Liver (tissue), 3 donors: ENCODE measurements at regions not wholly inside any gene's neighbourhood (a gene's known extent, or its start where the extent isn't known, plus 50 kb on each side); places are given as distances from the start of the nearest gene placed in this dataset.

Experiments
- ATF3 ChIP-seq: IDR thresholded peaks from 2 replicates; pipeline ENCODE4 v1.6.1; 2016; ENCODE audit warnings: antibody characterized with exemption
- CTCF ChIP-seq: fragments of 150-350 bp; IDR thresholded peaks from 2 replicates; pipeline ENCODE4 v1.5.1; 2017; ENCODE audit warnings: improper control_type of control experiment, low read depth, low read length; ENCODE audit not compliant: missing input control
- EGR1 ChIP-seq, 2 donors: IDR thresholded peaks; 2 replicates each; pipeline ENCODE4 v1.6.1; 2016 to 2018; ENCODE audit warnings: antibody characterized with exemption in 2 of 2, low read depth in 2 of 2
- FOXA2 ChIP-seq: IDR thresholded peaks from 2 replicates; pipeline ENCODE4 v1.6.1; 2016; ENCODE audit warnings: antibody characterized with exemption
- JUND ChIP-seq, 2 donors: IDR thresholded peaks; 2 replicates each; pipeline ENCODE4 v1.6.1; 2016; ENCODE audit warnings: antibody characterized with exemption in 2 of 2
- MAX ChIP-seq: IDR thresholded peaks from 2 replicates; pipeline ENCODE4 v1.6.1; 2016; ENCODE audit warnings: antibody characterized with exemption
- NR2F2 ChIP-seq: IDR thresholded peaks from 2 replicates; pipeline ENCODE4 v1.6.1; 2016; ENCODE audit warnings: antibody characterized with exemption
- RAD21 ChIP-seq, 2 donors: IDR thresholded peaks; 2 replicates each; pipeline ENCODE4 v1.6.1; 2016; ENCODE audit warnings: antibody characterized with exemption in 2 of 2, mild to moderate bottlenecking in 2 of 2
- REST ChIP-seq: IDR thresholded peaks from 2 replicates; pipeline ENCODE4 v1.6.1; 2016; ENCODE audit warnings: antibody characterized with exemption, mild to moderate bottlenecking
- RXRA ChIP-seq, 2 donors: IDR thresholded peaks; 2 replicates each; pipeline ENCODE4 v1.6.1; 2017 to 2018; ENCODE audit warnings: antibody characterized with exemption in 2 of 2, mild to moderate bottlenecking in 1 of 2
- SP1 ChIP-seq: IDR thresholded peaks from 2 replicates; pipeline ENCODE4 v1.6.1; 2018; ENCODE audit warnings: antibody characterized with exemption, mild to moderate bottlenecking
- TAF1 ChIP-seq: conservative IDR thresholded peaks from 2 replicates; pipeline ENCODE4 v1.6.1; 2016; ENCODE audit warnings: antibody characterized with exemption, mild to moderate bottlenecking
- YY1 ChIP-seq: IDR thresholded peaks from 2 replicates; pipeline ENCODE4 v1.6.1; 2016; ENCODE audit warnings: antibody characterized with exemption, mild to moderate bottlenecking
- ZBTB33 ChIP-seq: IDR thresholded peaks from 2 replicates; pipeline ENCODE4 v1.6.1; 2016; ENCODE audit warnings: antibody characterized with exemption
- donor health status: healthy.
- donor health status: healthy.

DNA sequence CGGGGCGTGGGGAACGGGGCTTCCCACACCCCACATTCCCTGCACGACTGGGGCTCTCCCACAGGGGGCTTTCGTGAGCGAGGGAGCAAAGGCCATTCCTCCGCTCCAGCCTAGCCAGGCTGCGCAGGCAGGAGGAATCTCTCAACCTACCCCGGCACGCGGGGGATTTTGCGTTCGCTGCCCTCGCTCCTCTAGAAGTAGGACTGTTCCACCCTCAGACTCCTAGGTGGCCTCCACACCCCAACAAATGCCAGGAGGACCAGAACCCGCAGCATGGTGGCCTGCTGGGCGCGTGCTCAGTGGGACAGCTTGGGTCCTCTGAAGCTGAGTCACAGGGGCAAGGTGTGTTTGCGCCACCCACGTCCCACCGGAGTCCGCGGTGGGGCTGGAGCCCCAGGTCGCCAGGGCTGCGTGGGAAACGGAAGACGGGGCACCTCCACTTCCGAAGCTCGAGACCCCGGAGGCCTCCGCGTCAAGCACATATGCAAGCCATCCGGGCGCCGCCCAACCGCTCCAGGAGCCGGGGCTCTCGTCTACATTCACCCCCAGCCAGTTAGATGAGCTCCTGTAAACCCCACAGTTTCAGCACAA lies 1938.5 kb upstream of the DEFB115 start:
- TF ChIP-seq MAX (no peak), CTCF (no peak), SP1 (no peak), REST (no peak), EGR1 (IDR thresholded peaks at IDR 0.05; ENCODE audit: low read depth in 2 of 2) (no peak), JUND (IDR thresholded peaks at IDR 0.05) (no peak), NR2F2 (no peak), YY1 (no peak), ZBTB33 (no peak), ATF3 (no peak), RXRA (IDR thresholded peaks at IDR 0.05) (no peak), FOXA2 (no peak), TAF1 (no peak), RAD21 (IDR thresholded peaks at IDR 0.05) (no peak)
